HG03025 (cell line): ENCODE measurements at regions not wholly inside any gene's neighbourhood (a gene's known extent, or its start where the extent isn't known, plus 50 kb on each side); places are given as distances from the start of the nearest gene placed in this dataset.
"Not testable (repeated sequence)": the region's sequence is repeated elsewhere in the genome, so short reads cannot be mapped to it uniquely, and the experiment has no call there.

Experiments used
- ATAC-seq: cut with Tn5 transposase; IDR thresholded peaks from one replicate; pipeline ENCODE4 v1.9.1; 2021; ENCODE audit warnings: mild to moderate bottlenecking, moderate library complexity; ENCODE audit not compliant: unreplicated experiment, low FRiP score

- not testable (repeated sequence) for ATAC-seq
Measured at GRCh38 chr16:29264080-29264837, 142.3 kb downstream of the NPIPB11 start.

- not testable (repeated sequence) for ATAC-seq
Measured at GRCh38 chr16:29262725-29263124, 143.8 kb downstream of the NPIPB11 start.

GRCh38 chr16:29261427-29262248, 144.9 kb downstream of the NPIPB11 start:
- ATAC-seq = not testable (repeated sequence)

GRCh38 chr16:29260683-29261426, 145.7 kb downstream of the NPIPB11 start:
- ATAC-seq = not testable (repeated sequence)

GRCh38 chr16:29259635-29260457, 146.7 kb downstream of the NPIPB11 start:
- ATAC-seq = not testable (repeated sequence)

GRCh38 chr16:29258946-29259634, 147.4 kb downstream of the NPIPB11 start:
- ATAC-seq = not testable (repeated sequence)

GRCh38 chr16:29257419-29258336, 148.8 kb downstream of the NPIPB11 start:
- not testable (repeated sequence) for ATAC-seq

GRCh38 chr16:29256501-29256981, 150.0 kb downstream of the NPIPB11 start:
- no peak for ATAC-seq

GRCh38 chr16:29255957-29256356, 150.6 kb downstream of the NPIPB11 start:
- ATAC-seq = not testable (repeated sequence)

- ATAC-seq = not testable (repeated sequence)
Measured at GRCh38 chr16:29255496-29255796, 151.1 kb downstream of the NPIPB11 start.

GRCh38 chr16:29254676-29255495, 151.6 kb downstream of the NPIPB11 start:
- no peak for ATAC-seq

- not testable (repeated sequence) for ATAC-seq
Measured at GRCh38 chr16:29253716-29254590, 152.6 kb downstream of the NPIPB11 start.

- not testable (repeated sequence) for ATAC-seq
Measured at GRCh38 chr16:29253066-29253590, 153.4 kb downstream of the NPIPB11 start.

GRCh38 chr16:29252311-29252710, 154.2 kb downstream of the NPIPB11 start:
- ATAC-seq = not testable (repeated sequence)

GRCh38 chr16:29251571-29252011, 154.9 kb downstream of the NPIPB11 start:
- ATAC-seq = not testable (repeated sequence)

- not testable (repeated sequence) for ATAC-seq
Measured at GRCh38 chr16:29250923-29251434, 155.5 kb downstream of the NPIPB11 start.
